ENCODE measurements at regions not wholly inside any gene's neighbourhood (a gene's known extent, or its start where the extent isn't known, plus 50 kb on each side); places are given as distances from the start of the nearest gene placed in this dataset.

- no peak for DNase-seq (ENCODE audit: low read depth in 2 of 2)
Measured at GRCh38 chr5:89004379-89004778, 121.4 kb upstream of the MEF2C start.

GRCh38 chr5:89003563-89004036, 120.6 kb upstream of the MEF2C start:
- DNase-seq (ENCODE audit: low read depth in 2 of 2), result no peak

GRCh38 chr5:88999853-89000252, 116.9 kb upstream of the MEF2C start:
- DNase-seq (ENCODE audit: low read depth in 2 of 2), result no peak

- DNase-seq (ENCODE audit: low read depth in 2 of 2), result no peak
Measured at GRCh38 chr5:88997937-88998336, 115.0 kb upstream of the MEF2C start.

GRCh38 chr5:88984040-88984439, 101.1 kb upstream of the MEF2C start:
- DNase-seq (ENCODE audit: low read depth in 2 of 2), result no peak

GRCh38 chr5:88979726-88980125, 96.7 kb upstream of the MEF2C start:
- no peak for DNase-seq (ENCODE audit: low read depth in 2 of 2)

GRCh38 chr5:88979244-88979643, 96.3 kb upstream of the MEF2C start:
- no peak for DNase-seq (ENCODE audit: low read depth in 2 of 2)

GRCh38 chr5:88976914-88977313, 93.9 kb upstream of the MEF2C start:
- no peak for DNase-seq (ENCODE audit: low read depth in 2 of 2)

GRCh38 chr5:88967633-88968585, 84.9 kb upstream of the MEF2C start:
- DNase-seq (ENCODE audit: low read depth in 2 of 2), result no peak

- DNase-seq (ENCODE audit: low read depth in 2 of 2), result no peak
Measured at GRCh38 chr5:88964831-88965230, 81.8 kb upstream of the MEF2C start.

GRCh38 chr5:88957013-88957412, 74.0 kb upstream of the MEF2C start:
- DNase-seq (ENCODE audit: low read depth in 2 of 2), result no peak

- no peak for DNase-seq (ENCODE audit: low read depth in 2 of 2)
Measured at GRCh38 chr5:88956416-88956815, 73.4 kb upstream of the MEF2C start.

GRCh38 chr5:88955403-88955802, 72.4 kb upstream of the MEF2C start:
- no peak for DNase-seq (ENCODE audit: low read depth in 2 of 2)

- no peak for DNase-seq (ENCODE audit: low read depth in 2 of 2)
Measured at GRCh38 chr5:88954511-88954910, 71.5 kb upstream of the MEF2C start.

- no peak for DNase-seq (ENCODE audit: low read depth in 2 of 2)
Measured at GRCh38 chr5:88952996-88953643, 70.1 kb upstream of the MEF2C start.

GRCh38 chr5:88952344-88952743, 69.4 kb upstream of the MEF2C start:
- peak in 1 of 2 donors; percentile 46 for DNase-seq (ENCODE audit: low read depth in 2 of 2)

- no peak for DNase-seq (ENCODE audit: low read depth in 2 of 2)
Measured at GRCh38 chr5:88951457-88951856, 68.5 kb upstream of the MEF2C start.

GRCh38 chr5:88948746-88949600, 66.0 kb upstream of the MEF2C start:
- DNase-seq (ENCODE audit: low read depth in 2 of 2), result no peak

- no peak for DNase-seq (ENCODE audit: low read depth in 2 of 2)
Measured at GRCh38 chr5:88944751-88945531, 62.0 kb upstream of the MEF2C start.

- DNase-seq (ENCODE audit: low read depth in 2 of 2), result no peak
Measured at GRCh38 chr5:88941581-88941980, 58.6 kb upstream of the MEF2C start.

GRCh38 chr5:88940713-88941112, 57.7 kb upstream of the MEF2C start:
- no peak for DNase-seq (ENCODE audit: low read depth in 2 of 2)

Data from lung microvascular endothelial cell (primary cell).